IPS-20b (cell line): ENCODE measurements at regions not wholly inside any gene's neighbourhood (a gene's known extent, or its start where the extent isn't known, plus 50 kb on each side); places are given as distances from the start of the nearest gene placed in this dataset.

ENCODE experiments used
- H3K27ac ChIP-seq: one replicate; pipeline ENCODE4 v1.5.1; 2013; ENCODE audit warnings: low read length
- H3K27me3 ChIP-seq: 2 replicates; pipeline ENCODE4 v1.6.1; 2013; ENCODE audit warnings: mild to moderate bottlenecking, low read length, inconsistent platforms; ENCODE audit not compliant: insufficient read depth
- H3K36me3 ChIP-seq: 2 replicates; pipeline ENCODE4 v1.6.1; 2013; ENCODE audit warnings: low read depth, mild to moderate bottlenecking, inconsistent platforms, low read length, moderate library complexity; ENCODE audit not compliant: insufficient read depth
- H3K4me1 ChIP-seq: 2 replicates; pipeline ENCODE4 v1.6.1; 2013; ENCODE audit warnings: mild to moderate bottlenecking, control low read depth, inconsistent platforms, low read length, moderate library complexity; ENCODE audit not compliant: insufficient read depth
- H3K4me3 ChIP-seq: 2 replicates; pipeline ENCODE4 v1.5.1; 2013; ENCODE audit warnings: mild to moderate bottlenecking, low read length, inconsistent platforms
- H3K9ac ChIP-seq: 2 replicates; pipeline ENCODE4 v1.6.1; 2013; ENCODE audit warnings: low read depth, mild to moderate bottlenecking, inconsistent platforms, low read length, moderate library complexity
- H3K9me3 ChIP-seq: 2 replicates; pipeline ENCODE4 v1.6.1; 2013; ENCODE audit warnings: mild to moderate bottlenecking, low read depth, low read length, inconsistent platforms; ENCODE audit not compliant: insufficient read depth

DNA sequence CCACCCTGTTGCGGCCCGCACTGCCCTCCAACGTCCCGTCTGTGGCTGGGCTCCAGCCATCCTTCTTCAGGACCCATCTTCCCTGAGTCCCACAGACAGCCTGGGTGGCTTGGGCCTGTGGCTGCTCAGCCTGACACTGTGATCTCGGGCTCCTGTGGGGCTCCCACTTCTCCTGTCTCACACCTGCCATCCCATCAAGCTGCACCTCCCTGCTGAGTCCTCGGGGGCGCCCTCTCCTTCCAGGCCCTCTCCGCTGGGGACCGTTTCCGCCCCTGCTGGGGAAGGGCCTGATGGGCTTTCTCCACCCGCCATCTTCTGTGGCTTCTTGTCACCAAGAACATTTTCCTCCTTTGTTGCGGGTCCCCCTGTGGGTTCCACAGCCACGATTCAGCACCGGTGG is 173.8 kb upstream of the PPP2R2D start:
- no peaks in the 10 kb centered on the region for H3K36me3 ChIP-seq
- H3K27ac ChIP-seq = no peak overlapping the region
- H3K9me3 ChIP-seq = no peaks in the 10 kb centered on the region
- H3K9ac ChIP-seq = no peak overlapping the region
- peaks cover 16% of the 10 kb centered on the region for H3K4me1 ChIP-seq
- no peak overlapping the region for H3K4me3 ChIP-seq
- peaks cover 27% of the 10 kb centered on the region for H3K27me3 ChIP-seq

DNA sequence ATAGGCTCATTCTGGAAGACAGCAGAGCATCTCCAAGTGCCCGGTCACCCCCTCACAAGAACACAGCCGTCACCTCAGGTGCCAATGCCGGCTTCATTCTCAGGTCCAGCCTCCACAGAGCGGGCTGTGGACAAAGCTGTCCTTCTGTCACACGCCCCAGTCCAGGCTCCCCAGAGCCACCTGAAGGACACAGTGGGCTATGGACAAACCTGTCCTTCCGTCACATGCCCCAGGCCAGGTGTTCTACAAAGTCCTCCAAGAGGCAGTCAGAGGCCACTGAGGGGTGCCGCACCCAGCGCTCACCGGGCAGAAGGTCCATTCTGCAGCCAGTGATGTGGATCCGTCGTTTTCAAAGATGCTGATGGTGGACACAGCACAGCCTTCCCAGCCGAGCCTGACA is 173.2 kb upstream of the PPP2R2D start:
- H3K9ac ChIP-seq = no peak overlapping the region
- no peak overlapping the region for H3K4me3 ChIP-seq
- H3K4me1 ChIP-seq = peaks cover 16% of the 10 kb centered on the region
- no peaks in the 10 kb centered on the region for H3K36me3 ChIP-seq
- H3K9me3 ChIP-seq = peaks cover 4% of the 10 kb centered on the region; the same call in 1 of the 2 replicates
- peaks cover 27% of the 10 kb centered on the region for H3K27me3 ChIP-seq
- no peak overlapping the region for H3K27ac ChIP-seq

DNA sequence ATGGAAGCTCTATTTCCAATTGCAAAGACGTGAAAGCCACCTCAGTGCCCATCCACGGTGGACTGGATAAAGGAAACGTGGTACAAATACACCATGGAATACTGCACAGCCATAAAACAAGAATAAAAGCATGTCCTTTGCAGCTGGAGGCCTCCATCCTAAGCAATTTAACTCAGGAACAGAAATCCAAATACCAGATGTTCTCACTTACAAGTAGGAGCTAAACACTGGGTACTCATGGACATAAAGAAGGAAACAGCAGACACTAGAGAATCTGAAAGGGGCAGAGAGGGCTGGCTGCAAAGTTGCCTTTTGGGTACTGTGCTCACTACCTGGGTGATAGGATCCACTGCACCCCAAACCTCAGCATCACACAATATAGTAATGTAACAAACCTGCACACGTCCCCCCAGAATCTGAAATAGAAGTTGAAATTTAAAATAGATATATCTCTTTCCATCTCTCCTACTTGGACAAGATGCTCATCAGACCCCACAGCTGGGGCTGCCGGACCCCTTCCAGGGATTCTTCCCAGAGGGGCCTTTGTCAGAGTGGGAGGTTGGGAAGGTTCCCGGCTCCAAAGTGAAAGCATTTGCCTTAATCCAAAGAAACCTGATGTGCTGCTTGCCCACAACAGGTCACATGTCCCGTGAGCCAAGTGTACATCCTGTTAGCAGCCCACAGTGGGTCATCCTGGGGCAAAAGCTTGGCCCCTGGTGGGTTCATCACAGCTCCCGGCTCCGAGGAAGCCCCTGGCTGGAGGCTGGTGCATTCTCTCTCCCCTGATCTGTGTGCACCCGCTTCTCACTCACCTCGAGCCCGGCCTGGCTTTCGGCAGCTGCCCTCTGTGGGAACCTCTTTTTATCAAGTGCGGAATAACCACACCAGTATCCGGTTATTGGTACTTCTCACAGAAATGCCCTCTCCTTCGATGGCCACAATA is 172.3 kb upstream of the PPP2R2D start:
- H3K4me1 ChIP-seq = peaks cover 16% of the 10 kb centered on the region
- no peak overlapping the region for H3K4me3 ChIP-seq
- peaks cover 6% of the 10 kb centered on the region for H3K9me3 ChIP-seq
- peaks cover 27% of the 10 kb centered on the region for H3K27me3 ChIP-seq
- no peak overlapping the region for H3K27ac ChIP-seq
- H3K9ac ChIP-seq = no peak overlapping the region
- no peaks in the 10 kb centered on the region for H3K36me3 ChIP-seq

DNA sequence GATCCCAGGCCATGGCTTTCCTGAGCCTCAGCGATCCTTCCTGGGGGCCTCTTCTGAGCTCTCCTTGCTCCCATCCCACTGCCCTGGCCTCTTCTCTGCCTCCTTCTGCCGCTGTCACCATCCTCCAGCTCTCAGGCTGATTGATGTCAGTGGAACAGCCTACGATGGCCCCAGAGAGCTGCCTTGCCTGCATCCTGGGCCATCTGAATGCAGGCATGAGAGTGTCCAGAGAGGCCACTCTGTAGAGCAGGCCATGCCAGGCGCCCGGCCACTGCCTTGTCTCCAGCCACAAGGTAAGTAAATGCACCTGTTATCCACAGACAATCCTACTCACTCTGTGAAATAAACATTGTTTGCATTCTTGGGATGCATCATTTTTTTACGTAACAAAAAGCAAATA is 171.4 kb upstream of the PPP2R2D start:
- H3K4me1 ChIP-seq = peaks cover 16% of the 10 kb centered on the region
- no peak overlapping the region for H3K4me3 ChIP-seq
- peaks cover 27% of the 10 kb centered on the region for H3K27me3 ChIP-seq

DNA sequence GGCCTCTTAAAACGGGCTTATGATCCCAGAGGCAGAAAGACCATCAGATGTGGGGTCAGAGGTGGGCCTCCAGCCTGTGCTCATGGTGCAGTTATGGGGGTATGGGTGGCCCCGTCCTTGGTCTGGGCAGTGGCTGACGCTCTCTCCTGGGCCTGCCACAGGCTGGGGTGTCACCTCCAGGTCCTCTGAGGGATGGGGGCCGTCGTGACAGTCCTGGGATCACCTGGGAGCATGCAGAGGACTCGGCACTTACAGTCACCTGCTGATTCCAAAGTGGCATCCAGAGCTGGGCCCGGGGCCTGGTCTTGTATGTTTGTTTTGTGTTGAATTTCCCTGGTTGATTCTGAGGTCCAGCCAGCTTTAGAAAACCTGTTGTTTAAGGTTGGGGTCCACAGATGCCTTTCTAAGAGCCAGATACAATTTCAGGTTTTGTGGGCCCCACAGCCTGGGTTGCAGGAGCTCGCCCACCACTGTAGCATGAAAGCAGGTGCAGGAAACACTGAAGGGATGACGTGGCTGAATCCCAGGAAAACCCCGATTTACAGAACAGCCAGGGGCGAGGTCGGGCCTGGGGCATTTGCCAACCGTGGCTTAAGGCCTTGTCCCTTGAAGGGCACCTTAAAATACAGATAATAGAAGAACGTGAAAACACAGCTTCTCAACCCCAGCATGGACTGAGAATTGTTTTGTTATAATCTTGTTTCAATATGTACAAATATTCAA is 170.7 kb upstream of the PPP2R2D start:
- H3K36me3 ChIP-seq = no peaks in the 10 kb centered on the region
- H3K27ac ChIP-seq = no peak overlapping the region
- peaks cover 16% of the 10 kb centered on the region for H3K4me1 ChIP-seq
- H3K9ac ChIP-seq = no peak overlapping the region
- no peak overlapping the region for H3K4me3 ChIP-seq
- H3K27me3 ChIP-seq = peaks cover 27% of the 10 kb centered on the region
- H3K9me3 ChIP-seq = peaks cover 6% of the 10 kb centered on the region

More for the DNA sequence above, 171.4 kb upstream of the PPP2R2D start:
- Histone ChIP-seq H3K9ac (no peak overlapping the region), H3K9me3 (peaks cover 6% of the 10 kb centered on the region), H3K27ac (no peak overlapping the region), H3K36me3 (no peaks in the 10 kb centered on the region)

DNA sequence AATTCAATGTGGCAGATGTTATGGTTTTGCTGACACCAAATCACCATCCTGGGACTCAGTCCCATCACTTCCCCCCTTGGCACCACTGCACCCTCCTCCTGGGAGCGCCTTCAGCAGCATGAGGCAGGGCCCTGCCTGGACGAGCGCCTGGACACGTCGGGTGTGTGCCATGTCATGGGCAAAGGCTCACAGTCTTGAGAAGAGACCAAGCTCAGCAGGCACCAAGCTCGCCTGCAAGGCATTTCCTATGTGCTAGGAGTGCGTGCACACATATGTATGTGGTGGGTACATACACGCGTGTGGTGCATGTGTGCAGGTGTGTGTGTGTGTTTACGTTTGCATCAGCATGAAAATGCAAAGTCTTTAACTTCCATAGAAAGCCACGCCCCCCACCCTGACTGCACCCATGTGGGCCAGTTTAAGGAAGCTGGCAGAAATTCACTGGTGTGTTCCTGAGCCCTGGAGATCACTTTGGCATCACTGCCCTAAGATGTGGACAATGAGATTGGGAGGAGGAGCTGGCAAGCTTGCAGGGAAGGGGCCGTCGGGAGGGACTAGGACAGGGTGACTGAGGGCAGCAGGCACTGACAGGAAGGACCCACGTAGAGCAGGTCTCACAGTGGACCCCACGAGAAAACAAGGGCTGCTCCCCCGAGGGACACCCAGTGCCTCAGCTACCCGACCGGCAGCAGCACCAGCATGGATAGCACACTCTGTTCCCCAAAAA is 169.9 kb upstream of the PPP2R2D start:
- Histone ChIP-seq H3K27me3 (peaks cover 20% of the 10 kb centered on the region), H3K36me3 (no peaks in the 10 kb centered on the region), H3K9me3 (peaks cover 6% of the 10 kb centered on the region), H3K4me1 (peaks cover 13% of the 10 kb centered on the region; the same call in 1 of the 2 replicates), H3K27ac (no peak overlapping the region), H3K4me3 (no peak overlapping the region), H3K9ac (no peak overlapping the region)

DNA sequence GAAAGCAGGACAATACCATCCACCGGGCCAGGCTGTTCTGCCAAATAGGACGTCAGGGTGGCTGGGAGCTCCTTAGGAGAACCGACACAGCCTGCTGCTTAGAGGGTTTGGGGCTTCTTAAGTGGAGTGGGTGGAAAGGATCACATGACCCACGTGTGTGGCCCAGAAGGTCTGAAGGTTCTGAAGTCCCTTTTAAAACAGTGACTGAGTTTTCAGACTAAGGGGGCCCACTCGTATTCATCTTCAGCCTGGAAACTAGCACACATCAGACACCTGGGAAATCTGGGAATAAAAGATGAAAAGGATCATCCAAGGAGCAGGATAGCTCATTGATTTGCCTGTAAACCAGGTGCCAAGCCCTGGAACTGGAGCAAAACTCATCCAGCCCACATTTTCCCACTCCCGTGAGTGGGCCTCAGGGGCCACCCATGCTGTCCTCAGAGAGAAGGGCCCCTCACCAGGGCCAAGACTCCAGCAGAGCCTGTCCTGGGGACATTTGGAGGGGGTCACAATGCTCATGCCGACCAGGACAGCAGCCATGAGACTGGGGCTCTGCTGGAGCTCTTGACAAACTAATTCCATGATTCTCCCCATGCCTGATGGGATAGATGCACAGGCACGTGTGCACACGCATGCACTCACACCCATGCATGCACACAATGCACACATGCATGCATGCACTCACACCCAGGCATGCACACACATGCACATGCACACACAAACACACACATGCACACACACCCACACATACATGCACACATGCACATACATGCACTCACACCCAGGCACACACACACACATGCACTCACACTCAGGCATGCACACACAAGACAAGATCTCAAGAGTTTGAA is 168.8 kb upstream of the PPP2R2D start:
- H3K4me3 ChIP-seq = no peak overlapping the region
- H3K9me3 ChIP-seq = peaks cover 6% of the 10 kb centered on the region
- peaks cover 11% of the 10 kb centered on the region; the same call in 1 of the 2 replicates for H3K27me3 ChIP-seq
- peaks cover 11% of the 10 kb centered on the region; the same call in 1 of the 2 replicates for H3K4me1 ChIP-seq
- no peak overlapping the region for H3K9ac ChIP-seq
- no peaks in the 10 kb centered on the region for H3K36me3 ChIP-seq
- no peak overlapping the region for H3K27ac ChIP-seq

DNA sequence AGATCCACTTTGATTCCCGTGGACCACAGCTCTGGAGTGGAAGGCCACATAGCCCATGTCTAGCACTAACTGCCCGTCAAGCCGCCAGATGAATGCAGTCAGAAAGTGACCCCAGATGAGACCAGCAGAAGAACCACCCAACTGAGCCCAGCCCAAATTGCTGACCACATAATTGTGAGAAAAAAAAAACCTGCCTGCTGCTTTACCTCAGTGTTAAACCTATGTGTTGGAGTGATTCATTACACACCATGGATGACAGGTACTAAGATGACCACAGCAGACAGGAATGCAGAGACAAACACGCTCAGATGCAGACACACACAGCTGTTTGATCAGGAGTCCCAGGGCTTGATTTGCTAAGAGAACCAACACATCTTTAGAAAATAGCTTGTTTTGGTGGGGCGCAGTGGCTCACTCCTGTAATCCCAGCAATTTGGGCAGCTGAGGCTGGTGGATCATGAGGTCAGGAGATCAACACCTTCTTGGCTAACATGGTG is 168.1 kb upstream of the PPP2R2D start:
- Histone ChIP-seq H3K36me3 (no peaks in the 10 kb centered on the region), H3K9me3 (peaks cover 6% of the 10 kb centered on the region), H3K4me3 (no peak overlapping the region), H3K4me1 (peaks cover 11% of the 10 kb centered on the region; the same call in 1 of the 2 replicates), H3K27ac (no peak overlapping the region), H3K9ac (no peak overlapping the region), H3K27me3 (peaks cover 5% of the 10 kb centered on the region; the same call in 1 of the 2 replicates)

DNA sequence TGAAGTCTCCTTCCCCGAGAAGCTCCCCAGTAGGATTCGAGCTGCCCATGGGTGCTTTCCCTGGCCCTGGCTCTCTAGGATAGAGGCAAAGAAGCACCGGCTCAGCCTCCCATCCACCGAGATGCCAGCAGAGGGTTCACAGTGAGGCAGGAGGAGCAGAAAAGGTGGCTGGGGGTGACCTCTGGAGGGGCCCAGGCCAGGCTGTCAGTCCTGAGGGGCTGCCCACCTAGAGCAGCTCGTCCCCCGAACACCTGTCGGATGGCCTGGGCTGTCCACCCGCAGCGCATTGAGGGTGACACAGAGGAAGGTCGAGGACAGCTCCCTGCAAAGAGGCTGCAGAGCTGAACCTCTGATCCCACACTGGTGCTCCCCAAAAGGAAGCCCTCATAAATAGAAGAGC is 167.2 kb upstream of the PPP2R2D start:
- no peaks in the 10 kb centered on the region; the same call in 1 of the 2 replicates for H3K27me3 ChIP-seq
- no peaks in the 10 kb centered on the region for H3K36me3 ChIP-seq
- peaks cover 6% of the 10 kb centered on the region for H3K9me3 ChIP-seq
- no peak overlapping the region for H3K27ac ChIP-seq
- H3K4me3 ChIP-seq = no peak overlapping the region
- H3K4me1 ChIP-seq = peaks cover 10% of the 10 kb centered on the region; the same call in 1 of the 2 replicates
- no peak overlapping the region for H3K9ac ChIP-seq

DNA sequence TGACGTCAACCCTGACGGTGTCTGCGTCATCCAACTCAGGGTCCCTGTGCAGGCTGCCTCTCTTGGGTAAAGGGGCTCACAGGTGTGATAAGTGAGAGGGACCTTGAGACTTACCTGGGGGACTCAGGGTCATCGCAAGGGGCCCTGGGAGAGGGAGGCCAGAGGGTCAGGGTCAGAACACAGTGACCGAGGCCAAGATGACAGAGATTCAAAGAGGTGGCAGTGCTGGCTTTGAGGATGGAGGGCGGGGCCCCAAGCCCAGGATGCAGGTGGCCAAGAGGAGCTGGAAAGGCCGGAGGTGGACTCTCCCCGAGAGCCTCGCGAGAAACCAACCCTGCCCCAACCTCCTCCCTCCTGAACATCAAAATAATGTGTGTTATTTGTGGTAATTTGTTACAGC is 165.2 kb upstream of the PPP2R2D start:
- Histone ChIP-seq H3K36me3 (no peaks in the 10 kb centered on the region), H3K27ac (no peak overlapping the region), H3K9ac (no peak overlapping the region), H3K4me3 (no peak overlapping the region), H3K27me3 (no peaks in the 10 kb centered on the region), H3K4me1 (no peaks in the 10 kb centered on the region), H3K9me3 (peaks cover 6% of the 10 kb centered on the region)
